T-cell (primary cell): ENCODE measurements at regions not wholly inside any gene's neighbourhood (a gene's known extent, or its start where the extent isn't known, plus 50 kb on each side); places are given as distances from the start of the nearest gene placed in this dataset.

Experiments used
- ATAC-seq, 4 experiments: fragments of 200-7000 bp in 3 of 4; fragments of 150-1000 bp in 1 of 4; cut with Tn5 transposase; replicated peaks in 1 of 4; 1 replicate in 3 of 4; 2 replicates in 1 of 4; pipeline ENCODE4 v1.10.0; 2021; ENCODE audit warnings: moderate library complexity in 3 of 4, mild to moderate bottlenecking in 2 of 4, moderate number of reproducible peaks in 1 of 4
- CTCF ChIA-PET, 2 donors: fragments of 300-600 bp; sonication (Branson Sonifier 250); formaldehyde crosslinking; loops; one replicate each; lab custom pipeline; 2022; ENCODE audit warnings: antibody characterized with exemption in 2 of 2; lab: Charles Lee
- POLR2A ChIA-PET, 2 donors: fragments of 300-600 bp; sonication (Branson Sonifier 250); formaldehyde crosslinking; loops; one replicate each; lab custom pipeline; 2022; ENCODE audit warnings: antibody characterized with exemption in 2 of 2; lab: Charles Lee
- DNase-seq, 35 experiments: peaks; one replicate each; pipeline versions ENCODE4 v3.0.0 to v3.0.0-alpha.2; 2013 to 2023
- H3K27ac ChIP-seq: one replicate; pipeline ENCODE4 v1.5.1; 2013; ENCODE audit warnings: low read length
- H3K27me3 ChIP-seq, 2 experiments: replicated peaks in 1 of 2; 1 replicate in 1 of 2; 2 replicates in 1 of 2; pipeline versions ENCODE4 v1.6.1 to v1.7.0; 2013; ENCODE audit warnings: low read length in 1 of 2, mixed read lengths in 1 of 2; ENCODE audit not compliant: control insufficient read depth in 2 of 2, insufficient read depth in 2 of 2; ENCODE audit errors: extremely low read depth in 1 of 2
- H3K36me3 ChIP-seq, 2 donors: 1 replicate in 1 of 2; 2 replicates in 1 of 2; pipeline versions ENCODE4 v1.6.1 to v1.7.0; 2013; ENCODE audit warnings: low read length in 1 of 2; ENCODE audit not compliant: control insufficient read depth in 2 of 2, insufficient read depth in 1 of 2; ENCODE audit errors: extremely low read depth in 1 of 2
- H3K4me1 ChIP-seq, 2 experiments: 1 replicate in 1 of 2; 2 replicates in 1 of 2; pipeline versions ENCODE4 v1.6.1 to v1.7.0; 2013; ENCODE audit warnings: low read length in 2 of 2, mixed read lengths in 1 of 2; ENCODE audit not compliant: insufficient read depth in 2 of 2, control insufficient read depth in 1 of 2; ENCODE audit errors: extremely low read depth in 1 of 2
- H3K4me3 ChIP-seq, 2 donors: 1 replicate in 1 of 2; 2 replicates in 1 of 2; pipeline versions ENCODE4 v1.5.1 to v1.7.0; 2013; ENCODE audit warnings: mild to moderate bottlenecking in 2 of 2, low read length in 1 of 2, moderate library complexity in 1 of 2; ENCODE audit not compliant: control insufficient read depth in 1 of 2; ENCODE audit errors: extremely low read depth in 1 of 2
- H3K9me3 ChIP-seq: 2 replicates; pipeline ENCODE4 v1.7.0; 2013
- H3K27ac Mint-ChIP-seq, 2 donors: one replicate each; pipeline ENCODE4 v1.8.0; 2020 to 2021; ENCODE audit warnings: mild to moderate bottlenecking in 2 of 2, mixed read lengths in 2 of 2
- H3K27me3 Mint-ChIP-seq, 2 donors: one replicate each; pipeline ENCODE4 v1.8.0; 2021 to 2022; ENCODE audit warnings: mixed read lengths in 2 of 2
- H3K36me3 Mint-ChIP-seq: one replicate; pipeline ENCODE4 v1.8.0; 2021; ENCODE audit warnings: mixed read lengths
- H3K4me1 Mint-ChIP-seq, 3 donors: one replicate each; pipeline ENCODE4 v1.8.0; 2020 to 2022; ENCODE audit warnings: mixed read lengths in 3 of 3, mild to moderate bottlenecking in 1 of 3
- H3K4me3 Mint-ChIP-seq, 3 donors: one replicate each; pipeline ENCODE4 v1.8.0; 2020 to 2022; ENCODE audit warnings: mild to moderate bottlenecking in 3 of 3, mixed read lengths in 3 of 3, moderate library complexity in 3 of 3
- H3K9me3 Mint-ChIP-seq, 3 donors: one replicate each; pipeline ENCODE4 v1.8.0; 2020 to 2022; ENCODE audit warnings: mixed read lengths in 3 of 3
- WGBS: methylation state at CpG from one replicate; pipeline ENCODE4 v1.1.5; 2013; ENCODE audit warnings: missing lambda C conversion rate; ENCODE audit not compliant: insufficient coverage; 5-methylcytosine and 5-hydroxymethylcytosine counted together

GRCh38 chr2:173649527-173650219 lies 295.0 kb downstream of the CDCA7 start:
- H3K4me3 ChIP-seq: no peak overlapping the region
- H3K36me3 ChIP-seq: no peaks in the 10 kb centered on the region
- Mint-ChIP-seq H3K4me1 (no peaks in the 10 kb centered on the region), H3K27me3 (peaks cover 9 to 24% of the 10 kb centered on the region in 2 donors), H3K36me3 (no peaks in the 10 kb centered on the region), H3K9me3 (no peaks in the 10 kb centered on the region), H3K27ac (no peak overlapping the region), H3K4me3 (no peak overlapping the region)
- no peak overlapping the region for H3K27ac ChIP-seq
- 87% methylated on average over 3 of the region's 9 CpGs for WGBS
- ATAC-seq (no peak), DNase-seq (no peak)
- H3K27me3 ChIP-seq: peaks cover 0 to 6% of the 10 kb centered on the region in 2 experiments
- no peaks in the 10 kb centered on the region for H3K9me3 ChIP-seq
- ChIA-PET POLR2A (no interaction called here), CTCF (no interaction called here)
- no peaks in the 10 kb centered on the region for H3K4me1 ChIP-seq

GRCh38 chr2:173651891-173652290 lies 297.2 kb downstream of the CDCA7 start:
- no peaks in the 10 kb centered on the region for H3K4me1 ChIP-seq
- no peak overlapping the region for H3K4me3 ChIP-seq
- Mint-ChIP-seq H3K27me3 (peaks cover 11 to 21% of the 10 kb centered on the region in 2 donors), H3K27ac (no peak overlapping the region), H3K36me3 (no peaks in the 10 kb centered on the region), H3K4me1 (no peaks in the 10 kb centered on the region), H3K9me3 (no peaks in the 10 kb centered on the region), H3K4me3 (no peak overlapping the region)
- no peak for ATAC-seq
- ChIA-PET POLR2A (no interaction called here), CTCF (no interaction called here)
- no peak for DNase-seq
- H3K9me3 ChIP-seq: no peaks in the 10 kb centered on the region
- H3K27ac ChIP-seq: no peak overlapping the region
- H3K27me3 ChIP-seq: peaks cover 0 to 6% of the 10 kb centered on the region in 2 experiments
- no peaks in the 10 kb centered on the region for H3K36me3 ChIP-seq
- WGBS: no CpG with 5 or more reads among the region's 2 CpGs

GRCh38 chr2:173652311-173652710 lies 297.6 kb downstream of the CDCA7 start:
- Mint-ChIP-seq H3K4me3 (no peak overlapping the region), H3K36me3 (no peaks in the 10 kb centered on the region), H3K27ac (no peak overlapping the region), H3K4me1 (no peaks in the 10 kb centered on the region), H3K27me3 (peaks cover 11 to 21% of the 10 kb centered on the region in 2 donors), H3K9me3 (no peaks in the 10 kb centered on the region)
- no peak overlapping the region for H3K27ac ChIP-seq
- DNase-seq (no peak), ATAC-seq (no peak)
- ChIA-PET CTCF (no interaction called here), POLR2A (no interaction called here)
- WGBS: no CpG with 5 or more reads among the region's 1 CpG
- H3K4me1 ChIP-seq: no peaks in the 10 kb centered on the region
- H3K4me3 ChIP-seq: no peak overlapping the region
- peaks cover 0 to 6% of the 10 kb centered on the region in 2 experiments for H3K27me3 ChIP-seq
- H3K9me3 ChIP-seq: no peaks in the 10 kb centered on the region
- no peaks in the 10 kb centered on the region for H3K36me3 ChIP-seq

GRCh38 chr2:173652767-173653431 lies 298.2 kb downstream of the CDCA7 start:
- Histone ChIP-seq H3K36me3 (no peaks in the 10 kb centered on the region), H3K4me3 (no peak overlapping the region), H3K27me3 (peaks cover 0 to 6% of the 10 kb centered on the region in 2 experiments), H3K27ac (no peak overlapping the region), H3K4me1 (no peaks in the 10 kb centered on the region), H3K9me3 (no peaks in the 10 kb centered on the region)
- no peak for ATAC-seq
- Mint-ChIP-seq H3K4me1 (no peaks in the 10 kb centered on the region), H3K36me3 (no peaks in the 10 kb centered on the region), H3K27me3 (peaks cover 11 to 21% of the 10 kb centered on the region in 2 donors), H3K9me3 (no peaks in the 10 kb centered on the region), H3K27ac (no peak overlapping the region), H3K4me3 (no peak overlapping the region)
- POLR2A ChIA-PET: no interaction called here
- CTCF ChIA-PET: no interaction called here
- DNase-seq: no peak
- 82% methylated on average over 3 of the region's 10 CpGs for WGBS

- POLR2A ChIA-PET: no interaction called here
- H3K36me3 Mint-ChIP-seq: no peaks in the 10 kb centered on the region
- no peak overlapping the region for H3K27ac Mint-ChIP-seq
Observed at GRCh38 chr2:173653432-173653805, 298.7 kb downstream of the CDCA7 start.

GRCh38 chr2:173654161-173654895 lies 299.7 kb downstream of the CDCA7 start:
- ChIA-PET POLR2A (interaction anchor here in 1 of 2 donors (0.6 kb wide), 1 partner anchor 51 kb away, joined by 5 read pairs; no protein-coding TSS in a partner anchor), CTCF (no interaction called here)
- 55% methylated on average over 6 of the region's 10 CpGs for WGBS
- no peaks in the 10 kb centered on the region for H3K36me3 Mint-ChIP-seq
- H3K27me3 Mint-ChIP-seq: peaks cover 11 to 18% of the 10 kb centered on the region in 2 donors
- Histone ChIP-seq H3K9me3 (no peaks in the 10 kb centered on the region), H3K27me3 (peaks cover 0 to 6% of the 10 kb centered on the region in 2 experiments), H3K27ac (no peak overlapping the region), H3K4me3 (no peak overlapping the region), H3K36me3 (no peaks in the 10 kb centered on the region), H3K4me1 (no peaks in the 10 kb centered on the region)
- no peaks in the 10 kb centered on the region for H3K9me3 Mint-ChIP-seq
- H3K4me1 Mint-ChIP-seq: no peaks in the 10 kb centered on the region
- no peak overlapping the region for H3K27ac Mint-ChIP-seq
- ATAC-seq: no peak
- DNase-seq: no peak
- H3K4me3 Mint-ChIP-seq: no peak overlapping the region

More at GRCh38 chr2:173653432-173653805, 298.7 kb downstream of the CDCA7 start:
- H3K4me3 ChIP-seq: no peak overlapping the region
- no peaks in the 10 kb centered on the region for H3K36me3 ChIP-seq
- no peaks in the 10 kb centered on the region for H3K9me3 ChIP-seq
- H3K4me3 Mint-ChIP-seq: no peak overlapping the region
- no peaks in the 10 kb centered on the region for H3K9me3 Mint-ChIP-seq
- no peak overlapping the region for H3K27ac ChIP-seq
- DNase-seq (no peak), ATAC-seq (no peak)
- H3K27me3 ChIP-seq: peaks cover 0 to 6% of the 10 kb centered on the region in 2 experiments
- WGBS: 100% methylated on average over 1 of the region's 6 CpGs
- no peaks in the 10 kb centered on the region for H3K4me1 Mint-ChIP-seq
- H3K27me3 Mint-ChIP-seq: peaks cover 11 to 21% of the 10 kb centered on the region in 2 donors
- H3K4me1 ChIP-seq: no peaks in the 10 kb centered on the region
- CTCF ChIA-PET: no interaction called here
